Neutrophil (primary cell): ENCODE measurements at regions not wholly inside any gene's neighbourhood (a gene's known extent, or its start where the extent isn't known, plus 50 kb on each side); places are given as distances from the start of the nearest gene placed in this dataset.

Experiments
- H3K27ac ChIP-seq: fragments of 200-600 bp; sonication (generic); 2 replicates; pipeline ENCODE4 v1.5.1; 2016; ENCODE audit warnings: mild to moderate bottlenecking, moderate library complexity
- H3K27me3 ChIP-seq: fragments of 200-600 bp; sonication (generic); 2 replicates; pipeline ENCODE4 v1.6.0; 2016; ENCODE audit warnings: mild to moderate bottlenecking
- H3K36me3 ChIP-seq: fragments of 200-600 bp; sonication (generic); 2 replicates; pipeline ENCODE4 v1.5.1; 2017
- H3K4me1 ChIP-seq, 2 experiments: fragments of 200-600 bp in 1 of 2; sonication (generic) in 1 of 2; 1 replicate in 1 of 2; 2 replicates in 1 of 2; pipeline versions ENCODE4 v1.5.1 to v1.6.1; 2013 to 2016; ENCODE audit warnings: low read depth in 1 of 2, low read length in 1 of 2, mild to moderate bottlenecking in 1 of 2, moderate library complexity in 1 of 2; ENCODE audit not compliant: control insufficient read depth in 1 of 2, insufficient read depth in 1 of 2
- H3K4me3 ChIP-seq, 2 experiments: fragments of 200-600 bp in 1 of 2; sonication (generic) in 1 of 2; 1 replicate in 1 of 2; 2 replicates in 1 of 2; pipeline ENCODE4 v1.5.1; 2013 to 2016; ENCODE audit warnings: low read depth in 1 of 2, low read length in 1 of 2, mild to moderate bottlenecking in 1 of 2, moderate library complexity in 1 of 2
- H3K9me3 ChIP-seq: fragments of 200-600 bp; sonication (generic); 2 replicates; pipeline ENCODE4 v1.5.1; 2016
- CTCF ChIP-seq: fragments of 200-600 bp; sonication (generic); IDR thresholded peaks from 2 replicates; pipeline ENCODE4 v1.5.1; 2016; ENCODE audit warnings: antibody characterized with exemption

GRCh38 chr1:59243978-59244377 lies 52.9 kb upstream of the FGGY start:
- TF ChIP-seq CTCF: no peak
- H3K27me3 ChIP-seq: no peaks in the 10 kb centered on the region
- no peaks in the 10 kb centered on the region for H3K4me1 ChIP-seq
- H3K36me3 ChIP-seq: no peaks in the 10 kb centered on the region
- no peak overlapping the region for H3K4me3 ChIP-seq
- no peak overlapping the region for H3K27ac ChIP-seq
- H3K9me3 ChIP-seq: no peaks in the 10 kb centered on the region

GRCh38 chr1:59244891-59245290 lies 52.0 kb upstream of the FGGY start:
- Histone ChIP-seq H3K27me3 (no peaks in the 10 kb centered on the region), H3K27ac (no peak overlapping the region), H3K4me3 (no peak overlapping the region), H3K9me3 (no peaks in the 10 kb centered on the region), H3K36me3 (no peaks in the 10 kb centered on the region), H3K4me1 (no peaks in the 10 kb centered on the region)
- no peak for TF ChIP-seq CTCF
